ENCODE measurements at regions not wholly inside any gene's neighbourhood (a gene's known extent, or its start where the extent isn't known, plus 50 kb on each side); places are given as distances from the start of the nearest gene placed in this dataset.
"Not testable (repeated sequence)": the region's sequence is repeated elsewhere in the genome, so short reads cannot be mapped to it uniquely, and the experiment has no call there.

DNA sequence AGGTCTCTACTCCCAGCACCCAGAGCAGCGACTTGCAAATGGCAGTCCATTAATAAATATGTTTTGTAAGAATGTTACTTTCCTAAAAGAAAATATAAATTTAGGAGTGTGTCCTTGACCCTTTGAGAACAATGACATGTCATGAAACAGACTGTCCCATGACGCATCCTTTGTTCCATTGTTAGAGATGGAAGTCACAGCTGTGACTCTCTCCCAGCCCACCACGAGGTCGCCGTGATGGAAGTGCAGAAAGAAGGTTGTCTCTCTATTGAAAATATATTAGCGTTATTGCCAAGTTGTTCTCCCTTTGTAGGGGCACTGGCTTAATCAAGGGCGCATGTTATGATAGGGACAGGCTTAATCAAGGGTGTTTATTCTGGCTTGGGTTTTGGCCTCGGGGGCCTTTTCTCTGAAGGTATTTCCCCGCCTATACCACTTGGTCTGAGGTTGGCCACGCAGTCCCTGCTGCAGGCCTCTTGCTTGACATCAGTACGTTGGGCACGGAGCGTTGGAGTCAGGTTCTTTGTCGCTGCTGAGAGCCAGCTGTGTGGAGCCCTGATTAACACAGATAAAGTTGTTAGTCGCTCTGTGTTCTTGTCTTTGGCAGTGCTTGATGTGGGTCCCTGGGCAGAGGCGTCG lies 126.7 kb upstream of the ZNF536 start:
- FAIRE-seq, result no peak

DNA sequence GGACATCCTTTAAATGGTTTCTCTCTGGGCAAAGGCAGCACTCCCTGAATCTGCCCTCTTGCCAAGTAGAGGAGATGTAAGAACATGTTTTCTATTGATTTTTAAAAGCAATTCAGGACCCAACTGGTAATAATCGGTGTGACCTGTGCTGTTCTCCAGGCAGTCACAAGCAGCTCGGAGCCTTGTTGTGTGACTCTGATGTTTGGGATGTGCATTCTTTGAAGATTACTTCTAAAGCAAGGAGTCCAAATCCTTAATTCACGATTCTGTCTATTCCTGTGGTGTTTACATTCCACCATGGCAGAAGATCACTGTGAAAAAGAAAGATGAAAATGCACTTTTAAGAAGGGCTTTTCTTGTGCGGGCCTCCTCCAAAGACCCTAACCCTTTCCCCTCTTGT lies 122.3 kb upstream of the ZNF536 start:
- no peak for FAIRE-seq

DNA sequence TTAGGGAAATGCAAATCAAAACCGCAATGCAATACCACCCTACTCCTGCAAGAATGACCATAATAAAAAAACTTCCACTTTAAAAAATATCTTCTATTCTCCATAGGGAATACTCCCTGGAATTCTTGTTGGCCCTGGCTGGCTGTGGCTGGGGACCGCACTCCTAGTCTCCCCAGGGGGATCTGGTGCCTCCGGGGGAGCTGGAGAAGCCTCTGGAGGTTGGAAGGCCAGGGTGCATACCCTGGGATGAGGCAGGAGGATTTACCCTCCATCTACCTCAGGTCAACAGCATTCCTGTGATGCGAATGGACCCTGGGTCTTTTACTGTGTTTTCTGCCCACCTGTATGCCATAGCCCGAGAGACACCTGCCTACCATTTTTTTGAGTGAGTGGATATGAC lies 120.0 kb upstream of the ZNF536 start:
- FAIRE-seq, result no peak

DNA sequence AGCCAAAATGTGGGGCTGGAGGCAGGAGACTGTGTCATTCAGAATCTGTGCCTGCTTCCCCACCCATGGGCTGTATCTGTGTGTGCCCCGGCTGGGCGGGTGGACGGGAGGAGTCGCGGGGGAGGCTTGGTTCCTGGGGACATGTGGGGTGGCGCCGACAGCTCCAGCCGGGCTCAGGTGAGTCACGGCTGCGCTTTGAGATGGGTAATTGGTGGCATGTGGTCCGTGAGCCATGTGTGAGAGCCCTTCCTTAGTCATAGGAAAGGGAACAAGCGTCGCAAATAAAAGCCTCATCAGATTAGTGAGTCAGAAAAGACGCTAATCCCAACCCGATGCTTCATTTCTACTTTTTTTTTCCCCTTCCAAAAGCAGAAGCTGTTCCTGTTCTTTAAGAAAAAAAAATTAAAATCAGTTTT lies 118.6 kb upstream of the ZNF536 start:
- FAIRE-seq, result no peak

DNA sequence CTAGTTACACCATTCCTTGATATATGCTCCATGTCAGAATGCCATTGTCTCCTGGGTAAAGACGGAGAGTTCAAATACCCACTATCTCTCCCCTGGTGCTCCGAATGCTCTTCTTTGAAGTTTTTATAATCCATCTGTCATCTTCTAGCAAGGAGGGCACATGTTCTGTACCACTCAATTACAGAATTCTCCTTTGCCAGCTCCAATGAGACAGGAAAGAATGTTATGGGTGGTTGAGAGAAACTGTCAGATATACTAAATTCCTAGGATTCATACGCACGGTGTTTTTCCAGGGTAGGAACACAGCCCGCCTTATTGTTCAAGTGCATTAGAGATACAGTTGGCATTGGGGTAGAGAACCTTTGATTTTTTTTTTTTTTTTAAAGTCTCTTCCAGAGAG lies 118.0 kb upstream of the ZNF536 start:
- FAIRE-seq, result no peak

DNA sequence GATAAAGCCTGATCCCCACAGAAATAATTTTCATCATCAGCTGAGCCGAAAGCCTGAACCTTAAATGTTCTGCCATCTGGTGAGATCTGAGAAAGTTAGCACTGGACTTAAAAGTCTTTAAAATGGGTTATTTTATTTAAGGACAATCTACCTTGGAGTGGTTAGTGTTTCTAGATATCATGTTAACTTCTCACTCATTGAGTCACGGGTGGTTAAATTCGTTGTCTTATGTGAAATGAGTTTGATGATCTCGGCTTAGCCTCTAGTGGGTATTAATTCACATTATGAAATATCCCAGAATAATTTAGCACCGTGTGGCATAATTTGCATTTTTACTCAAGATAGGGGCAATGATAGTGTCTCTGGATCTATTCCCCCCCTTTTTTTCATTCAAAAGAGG lies 117.4 kb upstream of the ZNF536 start:
- FAIRE-seq, result no peak

DNA sequence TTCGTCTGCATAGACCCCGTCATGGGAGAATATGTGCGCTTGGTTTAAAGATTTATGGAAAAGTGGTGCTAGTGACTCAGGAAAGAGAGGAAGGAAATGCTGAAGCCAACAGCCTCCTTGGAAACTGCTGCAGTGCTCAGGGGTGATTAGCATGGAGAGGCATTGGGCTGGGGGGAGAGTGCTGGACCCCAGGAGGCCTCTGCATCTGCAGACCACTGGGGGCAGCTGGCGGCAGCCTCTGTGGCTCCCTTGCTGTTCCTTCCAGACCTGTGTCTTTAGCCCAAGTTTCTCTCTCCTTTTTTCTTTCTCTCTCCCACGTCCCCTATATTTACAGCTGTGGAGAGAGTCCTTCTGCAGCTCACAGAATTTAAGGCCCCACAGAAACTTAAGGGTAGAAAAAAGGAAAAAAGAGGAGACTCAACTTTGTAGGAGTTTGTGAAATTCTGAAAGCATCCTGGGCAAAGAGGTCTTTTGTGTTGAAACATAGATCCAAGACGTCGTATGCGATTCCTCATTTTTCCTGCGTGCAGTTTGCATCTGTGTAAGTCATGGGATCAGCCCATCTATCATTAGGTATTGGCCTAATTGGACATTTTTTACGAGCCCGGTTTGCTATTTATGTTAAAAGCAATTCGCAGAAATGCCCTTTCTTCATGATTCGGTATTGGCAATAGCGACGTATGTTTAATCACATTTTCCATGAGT lies 116.2 kb upstream of the ZNF536 start:
- no peak for FAIRE-seq

DNA sequence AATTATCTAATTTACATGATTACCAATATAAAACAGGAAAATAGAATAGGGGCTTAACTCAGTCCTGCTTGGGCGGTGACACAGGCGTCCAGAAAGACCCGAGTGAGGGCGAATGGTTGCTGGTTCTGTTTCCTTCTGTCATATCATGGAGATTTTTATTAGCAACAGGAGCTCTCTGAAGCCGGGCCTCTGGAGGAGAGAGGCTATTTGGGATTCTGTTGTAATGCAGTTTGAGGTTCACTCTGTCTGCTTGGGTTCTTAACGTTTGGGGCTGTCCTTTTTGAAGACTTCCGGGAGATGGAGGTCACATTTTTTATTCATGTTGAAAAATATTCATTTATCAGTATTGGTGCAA lies 115.7 kb upstream of the ZNF536 start:
- FAIRE-seq, result no peak

DNA sequence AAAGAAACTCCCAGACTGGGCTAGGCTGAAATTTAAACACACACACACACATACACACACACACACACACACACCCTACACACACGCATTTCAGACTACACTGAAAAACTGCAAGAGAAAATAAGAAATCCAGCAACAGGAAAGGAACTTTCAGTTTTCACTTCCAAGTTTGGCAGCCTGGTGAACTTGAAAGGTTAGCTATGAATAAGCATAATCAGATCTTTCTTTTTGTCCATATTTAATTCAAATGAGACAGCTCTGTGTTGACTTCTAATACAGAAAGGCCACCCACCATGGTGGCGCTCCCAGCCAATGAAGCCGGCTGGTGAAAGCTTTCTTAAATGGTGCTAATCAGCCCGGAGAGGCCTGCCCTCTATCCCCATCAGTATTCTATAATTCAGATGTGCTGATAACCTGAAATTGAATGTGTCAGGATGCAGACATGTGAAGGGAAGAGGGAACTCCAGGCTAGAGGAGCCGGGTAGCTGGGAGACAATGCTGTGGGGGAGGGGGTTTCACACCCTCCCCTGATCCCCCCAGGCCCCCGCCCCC lies 108.3 kb upstream of the ZNF536 start:
- no peak for FAIRE-seq

DNA sequence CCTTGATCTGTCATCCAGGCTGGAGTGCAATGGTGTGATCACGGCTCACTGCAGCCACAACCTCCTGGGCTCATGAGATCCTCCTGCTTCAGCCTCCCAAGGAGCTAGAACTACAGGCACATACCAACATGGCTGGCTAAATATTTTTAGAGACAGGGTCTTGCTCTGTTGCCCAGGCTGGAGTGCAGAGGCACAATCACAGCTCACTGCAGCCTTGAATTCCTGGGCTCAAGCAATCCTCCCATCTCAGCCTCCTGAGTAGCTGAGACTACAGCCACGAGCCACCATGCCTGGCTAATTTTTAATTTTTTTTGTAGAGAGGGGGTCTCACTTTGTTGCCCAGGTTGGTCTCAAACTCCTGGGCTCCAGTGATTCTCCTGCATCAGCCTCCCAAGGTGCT lies 106.3 kb upstream of the ZNF536 start:
- FAIRE-seq, result not testable (repeated sequence)

DNA sequence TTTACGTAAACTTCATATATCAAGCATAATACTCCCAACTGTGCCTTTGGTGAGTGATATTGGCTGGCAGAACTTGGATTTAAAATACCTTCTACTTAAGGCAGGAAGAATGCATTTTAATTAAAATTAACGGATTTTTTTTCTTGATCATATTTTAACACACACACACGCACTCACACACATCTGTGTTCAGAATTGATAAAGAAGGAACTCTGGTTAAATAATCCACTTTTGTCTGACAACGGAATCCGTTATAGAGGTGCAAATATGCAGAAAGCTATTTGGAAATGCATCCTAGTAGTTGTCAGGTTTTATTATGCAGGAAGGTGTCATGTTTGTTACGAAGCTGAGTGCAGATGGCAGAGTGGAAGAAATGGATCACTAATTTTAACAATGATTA lies 105.5 kb upstream of the ZNF536 start:
- FAIRE-seq, result no peak

DNA sequence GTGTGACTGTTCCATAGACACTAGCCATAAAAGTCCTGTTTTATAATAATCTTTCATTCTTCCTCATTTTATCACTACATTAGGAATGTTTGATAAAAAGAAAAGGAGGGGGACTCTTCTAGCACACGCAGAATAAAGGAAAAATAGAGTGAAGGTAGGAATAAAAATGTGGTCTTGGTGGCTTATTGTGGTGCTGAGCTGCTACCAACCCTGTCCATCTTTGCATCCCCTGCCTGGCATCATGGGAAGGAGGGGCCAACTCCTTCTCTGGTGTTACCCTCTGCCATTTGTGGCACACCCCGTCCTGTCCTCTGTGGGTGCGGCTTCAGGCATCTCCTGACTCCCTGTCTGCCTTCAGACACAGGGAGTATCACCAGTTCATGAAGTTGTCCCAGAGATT lies 104.9 kb upstream of the ZNF536 start:
- no peak for FAIRE-seq

DNA sequence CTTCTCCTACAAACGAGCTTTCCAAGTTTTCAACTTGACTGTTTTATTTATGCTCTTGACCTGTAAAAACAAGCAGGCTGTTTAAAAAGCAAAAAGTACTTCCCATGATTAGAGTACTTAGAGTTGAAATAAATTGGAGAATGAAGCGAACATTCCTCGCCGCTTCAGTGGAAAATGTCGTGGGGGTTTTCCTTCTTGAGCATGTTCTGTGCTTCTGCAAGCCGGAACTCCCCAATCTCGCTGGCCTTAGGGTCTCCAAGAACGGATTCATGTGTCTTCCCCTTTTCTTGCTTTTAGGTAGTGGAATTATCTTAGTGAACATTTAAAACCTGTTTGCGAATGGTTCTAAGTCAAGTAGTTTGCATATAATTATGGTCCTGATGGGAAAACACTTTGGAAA lies 103.6 kb upstream of the ZNF536 start:
- no peak for FAIRE-seq

DNA sequence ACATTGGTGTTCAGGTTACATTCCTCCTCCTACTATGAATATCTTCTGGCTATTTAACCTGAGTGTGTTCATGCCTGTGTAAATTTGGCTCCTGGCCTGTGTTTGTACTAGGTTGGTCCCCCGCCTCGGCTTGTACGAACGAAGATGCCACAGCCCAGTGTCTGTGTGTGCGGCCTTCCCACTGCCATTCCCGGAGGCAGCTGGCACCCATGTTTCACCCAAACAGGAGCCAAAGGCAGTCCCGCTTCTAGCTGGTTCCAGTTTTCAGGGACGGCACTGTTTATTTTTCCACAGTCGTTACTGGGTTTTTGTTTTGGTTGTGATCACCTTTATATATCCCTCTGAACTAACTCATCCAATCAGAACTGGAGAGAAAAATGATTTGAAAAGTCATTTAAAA lies 102.5 kb upstream of the ZNF536 start:
- FAIRE-seq, result no peak

DNA sequence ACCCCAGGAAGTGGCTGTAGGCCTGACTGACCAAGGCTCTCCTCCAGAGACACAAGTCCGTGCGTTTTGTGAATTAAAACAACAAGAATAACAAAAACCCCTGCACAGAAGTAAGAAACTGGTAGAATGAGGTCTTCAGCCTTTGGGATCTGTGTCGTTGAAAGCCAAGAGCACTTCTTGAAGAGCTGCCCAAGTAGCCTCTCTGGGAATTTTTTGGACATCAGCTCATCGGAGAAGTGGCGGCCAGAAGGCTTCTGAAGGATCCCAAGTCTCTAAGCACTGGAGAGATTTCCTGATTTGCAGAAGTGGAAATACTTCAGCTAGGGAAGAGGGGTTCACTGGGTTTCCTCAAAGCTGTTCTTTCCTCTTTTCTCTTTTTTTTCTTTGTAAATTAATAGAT lies 100.4 kb upstream of the ZNF536 start:
- no peak for FAIRE-seq

DNA sequence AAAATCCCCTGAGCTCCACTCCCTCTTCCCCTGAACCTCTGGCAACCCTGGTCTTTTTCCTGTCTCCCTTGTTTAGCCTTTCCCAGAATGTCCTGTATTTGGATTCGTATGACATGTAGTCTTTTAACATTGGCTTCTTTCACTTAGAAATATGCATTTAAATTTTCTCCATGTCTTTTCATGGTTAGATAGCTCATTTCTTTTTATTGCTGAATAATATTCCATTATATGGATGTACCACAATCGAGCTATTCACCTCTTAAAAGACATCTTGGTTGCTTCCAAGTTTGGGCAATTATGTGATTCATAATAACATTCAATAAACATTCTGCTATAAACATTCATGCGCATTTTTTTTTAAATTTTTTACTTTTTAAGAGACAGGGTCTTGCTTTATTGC lies 99.6 kb upstream of the ZNF536 start:
- FAIRE-seq, result no peak

DNA sequence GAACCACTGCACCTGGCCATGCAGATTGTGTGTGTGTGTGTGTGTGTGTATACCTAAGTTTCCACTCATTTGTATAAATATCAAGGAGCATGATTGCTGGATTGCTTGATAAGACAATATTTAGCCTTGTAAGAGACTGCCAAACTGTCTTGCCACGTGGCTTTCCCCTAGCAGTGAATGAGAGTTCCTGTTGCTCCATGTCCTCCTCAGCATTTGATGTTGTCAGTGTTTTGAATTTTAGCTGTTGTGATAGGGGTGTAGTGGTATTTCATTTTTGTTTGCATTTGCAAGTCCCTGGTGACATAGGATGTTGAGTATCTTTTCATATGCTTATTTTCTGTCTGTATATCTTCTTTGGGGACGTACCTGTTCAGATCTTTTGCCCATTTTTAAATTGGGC lies 99.0 kb upstream of the ZNF536 start:
- FAIRE-seq, result no peak

DNA sequence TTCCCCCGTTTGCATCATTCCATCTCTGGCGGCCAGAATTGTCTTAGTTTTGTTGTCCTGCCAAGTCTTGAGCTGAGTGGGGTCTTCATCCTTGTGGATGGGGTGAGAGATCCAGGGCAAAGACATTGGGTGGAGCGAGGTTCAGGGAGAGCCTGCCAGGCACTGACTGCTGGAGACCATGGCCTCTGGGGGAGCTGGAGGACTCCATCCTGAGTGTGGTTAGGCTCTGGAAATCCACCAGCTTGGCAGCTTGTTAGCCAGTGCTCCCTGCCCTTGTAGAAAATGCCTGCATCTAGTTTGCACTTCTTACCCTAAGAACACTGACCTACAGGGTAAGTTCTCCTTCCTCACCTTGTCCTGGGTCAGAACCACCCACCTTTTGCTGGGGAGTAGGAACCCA lies 97.2 kb upstream of the ZNF536 start:
- no peak for FAIRE-seq

DNA sequence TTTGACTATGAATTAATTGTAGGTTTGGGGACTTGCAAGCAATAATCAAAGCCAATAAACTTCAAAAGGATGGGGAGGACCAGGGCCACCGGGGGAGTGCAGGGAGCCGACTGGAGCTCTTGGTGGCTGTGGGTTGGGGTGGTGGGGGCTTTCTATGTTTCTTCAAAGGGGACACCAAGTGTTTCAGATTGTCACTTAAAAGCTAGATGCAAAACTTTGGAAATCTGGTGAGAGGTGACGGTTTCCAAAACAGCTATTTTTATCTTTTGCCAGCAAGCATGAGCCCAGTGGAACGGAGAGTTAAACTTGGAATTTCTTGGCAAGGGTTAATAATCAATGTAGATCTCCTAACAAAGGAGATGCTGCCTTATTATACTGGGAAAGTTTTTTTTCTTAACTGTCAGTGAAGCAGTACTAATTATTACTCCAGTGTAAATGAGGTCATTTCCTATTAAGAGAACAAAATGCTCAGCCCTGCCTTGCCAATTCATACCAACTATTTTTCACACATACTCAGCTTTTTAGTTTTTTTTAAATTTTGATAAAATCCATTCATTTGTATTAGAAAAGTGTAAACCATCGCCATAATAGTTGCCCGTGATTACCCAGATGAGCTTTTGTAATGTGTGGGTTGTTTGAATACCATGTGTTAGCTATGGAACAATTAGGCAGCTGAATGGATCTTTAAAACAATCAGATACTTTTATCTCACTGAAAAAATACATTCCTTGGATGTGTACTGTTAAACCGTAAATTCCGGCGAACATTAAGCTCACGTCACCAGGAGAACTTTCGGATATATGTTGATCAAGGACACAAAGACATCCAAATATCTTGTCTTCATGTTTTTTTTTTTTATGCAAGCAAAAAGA lies 95.9 kb upstream of the ZNF536 start:
- FAIRE-seq, result no peak

DNA sequence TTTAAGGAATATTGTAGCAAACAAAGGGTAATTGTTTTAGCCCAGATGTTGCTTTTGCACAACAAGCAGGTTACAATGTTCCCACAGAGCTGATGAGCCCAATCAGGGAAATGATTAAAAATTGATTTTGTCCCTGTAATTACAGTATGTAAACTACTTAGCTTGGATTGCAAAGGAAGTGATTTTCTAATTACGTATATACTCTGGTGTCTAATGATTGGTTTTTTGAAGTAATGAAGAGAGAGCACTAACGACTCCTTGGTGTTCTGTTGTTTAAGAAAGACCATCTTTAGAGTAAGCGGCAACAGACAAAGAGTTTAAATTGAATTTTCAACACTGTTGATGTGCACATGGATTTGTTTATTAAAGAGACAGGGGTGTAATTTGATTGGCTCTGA lies 95.3 kb upstream of the ZNF536 start:
- no peak for FAIRE-seq

DNA sequence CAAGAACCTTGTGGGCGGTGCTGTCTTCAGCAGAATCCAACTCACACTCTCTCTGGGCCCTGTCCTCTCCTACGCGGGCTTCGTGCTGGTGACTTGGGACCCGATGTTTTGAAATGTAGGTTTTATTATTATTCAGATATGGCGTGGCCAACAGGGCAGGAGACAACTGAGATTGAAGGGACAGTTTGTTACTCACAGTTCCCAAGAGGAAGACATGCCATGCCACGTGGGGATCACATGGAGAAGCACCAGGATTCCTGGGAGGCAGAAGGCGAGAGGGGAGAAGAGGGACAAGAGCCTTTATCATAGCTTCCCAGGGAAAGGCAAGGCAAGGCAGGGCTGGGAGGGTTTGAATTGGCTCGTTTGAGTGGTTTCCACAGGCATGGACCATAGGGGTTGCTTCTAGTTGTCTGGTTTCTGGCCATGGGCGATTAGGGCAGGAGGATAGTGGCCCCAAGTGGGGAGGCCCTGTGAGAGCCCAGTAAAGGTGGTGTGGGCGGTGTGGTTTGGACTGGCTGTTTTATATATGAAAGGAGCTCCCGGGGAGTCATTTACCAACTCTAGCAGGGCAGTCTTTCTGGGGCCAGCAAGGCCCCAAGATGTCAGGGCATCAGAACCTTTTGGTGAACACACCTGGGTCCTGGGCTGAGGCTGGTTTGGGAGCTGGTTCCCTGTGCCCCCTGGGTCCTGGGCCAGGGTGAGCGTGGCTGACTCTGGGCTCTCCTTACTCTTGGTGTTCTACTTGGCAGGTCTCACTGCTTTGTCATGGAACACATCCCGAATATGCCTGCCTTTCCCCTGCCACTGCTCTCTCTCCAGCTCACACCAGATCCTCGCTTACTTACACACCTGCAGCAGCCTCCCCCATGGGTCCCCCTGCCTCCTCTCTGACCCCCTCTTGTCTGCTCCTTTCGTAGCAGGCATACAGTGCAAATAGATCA lies 94.0 kb upstream of the ZNF536 start:
- FAIRE-seq, result no peak

DNA sequence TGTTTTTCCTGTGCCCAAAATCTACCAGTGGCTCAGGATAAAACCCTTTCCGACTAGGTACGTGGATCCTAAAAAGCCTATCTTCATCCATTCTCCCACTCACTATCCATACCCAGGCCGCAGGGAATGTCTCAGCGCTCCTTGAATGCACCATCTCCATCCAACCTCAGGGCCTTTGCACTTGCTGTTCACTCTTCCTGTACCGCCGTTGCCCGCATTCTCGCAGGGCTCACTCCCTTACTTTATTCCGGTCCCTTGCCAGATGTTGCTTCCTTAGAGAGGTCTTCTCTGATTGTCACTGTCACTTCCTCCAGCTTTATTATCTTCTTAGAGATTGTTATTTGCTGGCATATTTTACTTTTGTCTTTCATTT lies 93.3 kb upstream of the ZNF536 start:
- no peak for FAIRE-seq

DNA sequence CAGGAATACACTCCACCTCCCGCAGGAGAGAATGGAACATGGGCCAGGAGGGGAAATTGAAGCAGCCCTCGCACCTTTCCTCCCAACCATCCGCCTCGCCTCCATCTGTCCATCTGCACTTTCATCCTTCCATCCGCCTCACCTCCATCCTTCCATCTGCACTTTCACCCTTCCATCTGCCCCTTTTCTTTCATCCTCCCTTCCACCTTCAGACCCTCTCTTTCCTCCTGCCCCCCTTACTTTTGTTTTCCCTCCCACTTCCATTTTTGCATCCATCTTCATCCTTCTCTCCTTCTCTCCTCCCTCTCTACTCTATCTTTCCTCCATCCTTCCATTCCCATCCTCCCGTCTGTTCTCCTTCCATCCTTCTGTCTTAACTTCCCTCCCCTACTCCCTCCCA lies 92.2 kb upstream of the ZNF536 start:
- FAIRE-seq, result no peak

Data from A204.1 (cell line).